SK-N-SH (cell line): ENCODE measurements at regions not wholly inside any gene's neighbourhood (a gene's known extent, or its start where the extent isn't known, plus 50 kb on each side); places are given as distances from the start of the nearest gene placed in this dataset.

Source experiments
- CTCF ChIA-PET: fragments of 300-600, 350-600 bp; formaldehyde crosslinking; extraction: SDS; loops from one replicate; lab custom pipeline; 2021; lab: Yijun Ruan, JAX
- POLR2A ChIA-PET: fragments of 350-600 bp; sonication (Branson Sonifier 250); formaldehyde crosslinking; extraction: SDS; loops from one replicate; lab custom pipeline; 2020; ENCODE audit warnings: antibody characterized with exemption, inconsistent platforms; lab: Yijun Ruan, JAX
- DNase-seq: peaks from one replicate; pipeline ENCODE4 v3.0.0; 2012
- H2AFZ ChIP-seq: fragments of 200-600 bp; sonication (generic); 2 replicates; pipeline ENCODE4 v1.8.1; 2016; ENCODE audit warnings: antibody characterized with exemption, mild to moderate bottlenecking, low read depth
- H3F3A ChIP-seq: fragments of 200-600 bp; sonication (generic); replicated peaks from 2 replicates; pipeline ENCODE3; 2016; ENCODE audit warnings: antibody characterized with exemption, mild to moderate bottlenecking; ENCODE audit not compliant: insufficient read depth
- H3K27ac ChIP-seq, 2 experiments: fragments of 200-500 bp in 1 of 2; fragments of 200-600 bp in 1 of 2; sonication (Bioruptor generic) in 1 of 2; sonication (generic), shearing (Covaris generic) in 1 of 2; 2 replicates each; pipeline versions ENCODE4 v1.5.1 to v1.6.1; 2014 to 2016; ENCODE audit warnings: low read depth in 2 of 2, inconsistent platforms in 1 of 2, low read length in 1 of 2, mild to moderate bottlenecking in 1 of 2, mixed read lengths in 1 of 2
- H3K27me3 ChIP-seq: fragments of 200-600 bp; sonication (generic), shearing (Covaris generic); 2 replicates; pipeline ENCODE4 v1.6.1; 2016; ENCODE audit warnings: mixed run types; ENCODE audit not compliant: insufficient read depth
- H3K36me3 ChIP-seq, 2 experiments: fragments of 200-500 bp in 1 of 2; fragments of 200-600 bp in 1 of 2; sonication (Bioruptor generic) in 1 of 2; sonication (generic) in 1 of 2; replicated peaks in 1 of 2; 2 replicates each; pipeline versions ENCODE3 to v1.5.1; 2014 to 2016; ENCODE audit warnings: low read length in 1 of 2, mild to moderate bottlenecking in 1 of 2; ENCODE audit not compliant: insufficient read depth in 2 of 2, control insufficient read depth in 1 of 2
- H3K4me1 ChIP-seq, 2 experiments: fragments of 200-500 bp in 1 of 2; fragments of 200-600 bp in 1 of 2; sonication (Bioruptor generic) in 1 of 2; sonication (generic), shearing (Covaris generic) in 1 of 2; 2 replicates each; pipeline versions ENCODE4 v1.5.1 to v1.6.1; 2014 to 2016; ENCODE audit warnings: low read depth in 1 of 2, low read length in 1 of 2, mixed run types in 1 of 2; ENCODE audit not compliant: insufficient read depth in 2 of 2, control insufficient read depth in 1 of 2
- H3K4me2 ChIP-seq: fragments of 200-600 bp; sonication (generic), shearing (Covaris generic); 2 replicates; pipeline ENCODE4 v1.6.1; 2017; ENCODE audit warnings: mixed run types
- H3K4me3 ChIP-seq, 2 experiments: fragments of 200-500 bp in 1 of 2; fragments of 200-600 bp in 1 of 2; sonication (Bioruptor generic) in 1 of 2; sonication (generic), shearing (Covaris generic) in 1 of 2; 2 replicates each; pipeline versions ENCODE4 v1.5.1 to v1.8.1; 2014 to 2016; ENCODE audit warnings: low read depth in 2 of 2, inconsistent platforms in 1 of 2, low read length in 1 of 2, mild to moderate bottlenecking in 1 of 2, mixed read lengths in 1 of 2, moderate library complexity in 1 of 2
- H3K79me2 ChIP-seq: fragments of 200-600 bp; sonication (generic); 2 replicates; pipeline ENCODE4 v1.8.1; 2017; ENCODE audit warnings: mild to moderate bottlenecking; ENCODE audit not compliant: insufficient read depth
- H3K9ac ChIP-seq: fragments of 200-600 bp; sonication (generic); 2 replicates; pipeline ENCODE4 v1.6.1; 2017; ENCODE audit warnings: mixed run types
- H3K9me2 ChIP-seq: fragments of 200-600 bp; sonication (generic); 2 replicates; pipeline ENCODE4 v1.6.1; 2017; ENCODE audit warnings: mixed run types
- H3K9me3 ChIP-seq: fragments of 200-600 bp; sonication (generic); 2 replicates; pipeline ENCODE4 v1.6.1; 2017; ENCODE audit warnings: mixed run types, mild to moderate bottlenecking, moderate library complexity
- H4K20me1 ChIP-seq: fragments of 200-600 bp; sonication (generic); 2 replicates; pipeline ENCODE4 v1.6.1; 2017; ENCODE audit warnings: mild to moderate bottlenecking, mixed run types; ENCODE audit not compliant: insufficient read depth
- CHD2 ChIP-seq: fragments of 150-350 bp; IDR thresholded peaks from 2 replicates; pipeline ENCODE4 v1.6.1; 2018; ENCODE audit warnings: low read length; ENCODE audit not compliant: partially characterized antibody
- EP300 ChIP-seq, 2 experiments: IDR thresholded peaks; 2 replicates each; pipeline versions ENCODE4 v1.4.0 to v1.6.1; 2012; ENCODE audit warnings: borderline replicate concordance in 1 of 2, low read depth in 1 of 2, low read length in 1 of 2
- EZH2phosphoT487 ChIP-seq: fragments of 200-600 bp; sonication (generic); IDR thresholded peaks from 2 replicates; pipeline ENCODE4 v1.6.1; 2017; ENCODE audit warnings: low read depth, mixed run types, mild to moderate bottlenecking, antibody characterized with exemption, moderate library complexity, borderline replicate concordance
- FOSL2 ChIP-seq: IDR thresholded peaks from 2 replicates; pipeline ENCODE4 v1.4.0; 2012; ENCODE audit warnings: low read depth, mild to moderate bottlenecking, moderate library complexity, borderline replicate concordance
- FOXJ3 ChIP-seq: sonication (generic); formaldehyde crosslinking; IDR thresholded peaks from 2 replicates; pipeline ENCODE4 v1.5.1; 2020; ENCODE audit warnings: mild to moderate bottlenecking, missing genetic modification reagents
- JUND ChIP-seq: IDR thresholded peaks from 2 replicates; pipeline ENCODE4 v1.4.0; 2012
- MAX ChIP-seq: IDR thresholded peaks from 2 replicates; pipeline ENCODE4 v1.4.0; 2012; ENCODE audit warnings: low read depth
- MEF2A ChIP-seq: IDR thresholded peaks from 2 replicates; pipeline ENCODE4 v1.4.0; 2012; ENCODE audit warnings: low read depth, borderline replicate concordance
- NFIC ChIP-seq: IDR thresholded peaks from 2 replicates; pipeline ENCODE4 v1.4.0; 2012; ENCODE audit warnings: borderline replicate concordance
- POLR2AphosphoS5 ChIP-seq: IDR thresholded peaks from 2 replicates; pipeline ENCODE4 v1.6.1; 2012; ENCODE audit warnings: low read depth, low read length
- RFX5 ChIP-seq: IDR thresholded peaks from 2 replicates; pipeline ENCODE4 v1.6.1; 2012; ENCODE audit warnings: mild to moderate bottlenecking, improper control_type of control experiment, low read length
- RXRA ChIP-seq: IDR thresholded peaks from 2 replicates; pipeline ENCODE4 v1.4.0; 2012; ENCODE audit warnings: low read depth, mild to moderate bottlenecking, borderline replicate concordance
- SIN3A ChIP-seq: IDR thresholded peaks from 2 replicates; pipeline ENCODE4 v1.6.1; 2012; ENCODE audit warnings: low read depth, mild to moderate bottlenecking, low read length, moderate library complexity, borderline replicate concordance
- TCF12 ChIP-seq: IDR thresholded peaks from 2 replicates; pipeline ENCODE4 v1.4.0; 2012
- USF2 ChIP-seq: fragments of 150-350 bp; IDR thresholded peaks from 2 replicates; pipeline ENCODE4 v1.6.1; 2017; ENCODE audit warnings: antibody characterized with exemption, low read length, low read depth, borderline replicate concordance
- WGBS: methylation state at CpG from one replicate; pipeline ENCODE4 v1.1.6; 2017; ENCODE audit warnings: low lambda C conversion rate; 5-methylcytosine and 5-hydroxymethylcytosine counted together
- TF ChIP-seq, protein P1 (sequence below): IDR thresholded peaks from 2 replicates; pipeline ENCODE4; 2012

GRCh38 chr2:176491172-176491904, 222.1 kb downstream of the MTX2 start:
- no peaks in the 10 kb centered on the region for H3K36me3 ChIP-seq
- peaks cover 15% of the 10 kb centered on the region for H3F3A ChIP-seq
- WGBS, result 51% methylated on average over 9 of the region's 9 CpGs
- peak; percentile 29 for DNase-seq
- no peak overlapping the region for H3K9ac ChIP-seq
- H3K4me1 ChIP-seq, result peaks cover 4 to 10% of the 10 kb centered on the region in 2 experiments; a peak in 3 of 4 replicates
- no peaks in the 10 kb centered on the region for H3K9me3 ChIP-seq
- CTCF ChIA-PET, result interaction anchor here (1.1 kb wide), 1 partner anchor 36 kb away, joined by 4 read pairs; no protein-coding TSS in a partner anchor
- no peaks in the 10 kb centered on the region for H3K9me2 ChIP-seq
- peak overlapping the region in 1 of 2 experiments; percentile 32; a peak in 1 of 4 replicates for H3K27ac ChIP-seq
- no peaks in the 10 kb centered on the region for H3K79me2 ChIP-seq
- H3K27me3 ChIP-seq, result no peaks in the 10 kb centered on the region
- no peak overlapping the region for H3K4me3 ChIP-seq
- POLR2A ChIA-PET, result no interaction called here
- H3K4me2 ChIP-seq, result no peak overlapping the region
- TF ChIP-seq USF2, result no peak
- TF ChIP-seq RXRA, result peak; percentile 20; the same call in 1 of the 2 replicates
- peak; percentile 52; the same call in 1 of the 2 replicates for TF ChIP-seq POLR2AphosphoS5
- peak; percentile 95 for TF ChIP-seq TCF12
- no peak for TF ChIP-seq FOXJ3 (CRISPR knock-in tag)
- peak; percentile 83 for TF ChIP-seq JUND
- peak; percentile 87 for TF ChIP-seq NFIC
- TF ChIP-seq EP300 (IDR thresholded peaks at IDR 0.05; ENCODE audit: borderline replicate concordance in 1 of 2, low read depth in 1 of 2, low read length in 1 of 2), result peak in 1 of 2 experiments; percentile 62; a peak in 1 of 4 replicates
- no peak for TF ChIP-seq EZH2phosphoT487
- peak; percentile 80 for TF ChIP-seq MAX
- TF ChIP-seq FOSL2, result peak; percentile 79
- TF ChIP-seq SIN3A, result peak; percentile 37; the same call in 1 of the 2 replicates
- TF ChIP-seq, protein P1, sequence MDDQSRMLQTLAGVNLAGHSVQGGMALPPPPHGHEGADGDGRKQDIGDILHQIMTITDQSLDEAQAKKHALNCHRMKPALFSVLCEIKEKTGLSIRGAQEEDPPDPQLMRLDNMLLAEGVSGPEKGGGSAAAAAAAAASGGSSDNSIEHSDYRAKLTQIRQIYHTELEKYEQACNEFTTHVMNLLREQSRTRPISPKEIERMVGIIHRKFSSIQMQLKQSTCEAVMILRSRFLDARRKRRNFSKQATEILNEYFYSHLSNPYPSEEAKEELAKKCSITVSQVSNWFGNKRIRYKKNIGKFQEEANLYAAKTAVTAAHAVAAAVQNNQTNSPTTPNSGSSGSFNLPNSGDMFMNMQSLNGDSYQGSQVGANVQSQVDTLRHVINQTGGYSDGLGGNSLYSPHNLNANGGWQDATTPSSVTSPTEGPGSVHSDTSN, result peak; percentile 87
- no peak for TF ChIP-seq CHD2
- peak; percentile 57; the same call in 1 of the 2 replicates for TF ChIP-seq RFX5
- H2AFZ ChIP-seq, result no peak overlapping the region
- H4K20me1 ChIP-seq, result no peaks in the 10 kb centered on the region

- Histone ChIP-seq H3K4me2 (no peak overlapping the region), H3K79me2 (no peaks in the 10 kb centered on the region), H3F3A (peaks cover 15% of the 10 kb centered on the region)
- TF ChIP-seq MEF2A, result no peak
- TF ChIP-seq, all 33 proteins: peak for 0
- POLR2A ChIA-PET, result no interaction called here
- CTCF ChIA-PET, result no interaction called here
- no peak for DNase-seq
- WGBS, result 80% methylated on average over 1 of the region's 1 CpG
- Histone ChIP-seq H3K4me1 (peaks cover 6 to 10% of the 10 kb centered on the region in 2 experiments; a peak in 3 of 4 replicates), H3K9ac (no peak overlapping the region), H2AFZ (no peak overlapping the region), H3K9me3 (no peaks in the 10 kb centered on the region), H3K9me2 (no peaks in the 10 kb centered on the region), H3K4me3 (no peak overlapping the region), H3K27ac (no peak overlapping the region), H3K27me3 (no peaks in the 10 kb centered on the region), H4K20me1 (no peaks in the 10 kb centered on the region), H3K36me3 (no peaks in the 10 kb centered on the region)
Observed at GRCh38 chr2:176492583-176492982, 223.3 kb downstream of the MTX2 start.
